Astrocyte (in vitro differentiated cells and primary cell): ENCODE measurements at regions not wholly inside any gene's neighbourhood (a gene's known extent, or its start where the extent isn't known, plus 50 kb on each side); places are given as distances from the start of the nearest gene placed in this dataset.
A peak's percentile ranks its signal among the peaks of the same experiment; 100 is the strongest.

Source experiments
- DNase-seq: peaks from one replicate; pipeline ENCODE4 v3.0.0-alpha.2; 2010; ENCODE audit warnings: low read depth
- FAIRE-seq: peaks from 2 replicates; lab custom pipeline; 2011; peaks lifted over from hg19 to GRCh38; lab: Jason Lieb, UNC
- H2AFZ ChIP-seq: 2 replicates; pipeline ENCODE4 v1.6.0; 2012; ENCODE audit warnings: low read depth, low read length, inconsistent platforms
- H3K27ac ChIP-seq: 2 replicates; pipeline ENCODE4 v1.5.1; 2011; ENCODE audit warnings: low read depth, low read length, inconsistent platforms
- H3K27me3 ChIP-seq: 2 replicates; pipeline ENCODE4 v1.6.0; 2011; ENCODE audit warnings: low read length, inconsistent platforms; ENCODE audit not compliant: insufficient read depth
- H3K36me3 ChIP-seq: 2 replicates; pipeline ENCODE4 v1.5.1; 2011; ENCODE audit warnings: low read length, inconsistent platforms; ENCODE audit not compliant: insufficient read depth
- H3K4me1 ChIP-seq: 2 replicates; pipeline ENCODE4 v1.5.1; 2011; ENCODE audit warnings: low read length, inconsistent platforms; ENCODE audit not compliant: insufficient read depth
- H3K4me2 ChIP-seq: 2 replicates; pipeline ENCODE4 v1.6.0; 2012; ENCODE audit warnings: low read length, inconsistent platforms
- H3K4me3 ChIP-seq: 2 replicates; pipeline ENCODE4 v1.5.1; 2011; ENCODE audit warnings: low read depth, mild to moderate bottlenecking, low read length, inconsistent platforms; ENCODE audit not compliant: insufficient read depth
- H3K79me2 ChIP-seq: 2 replicates; pipeline ENCODE4 v1.6.0; 2012; ENCODE audit warnings: mild to moderate bottlenecking, low read length, inconsistent platforms; ENCODE audit not compliant: insufficient read depth
- H3K9ac ChIP-seq: 2 replicates; pipeline ENCODE4 v1.6.0; 2012; ENCODE audit warnings: mild to moderate bottlenecking, low read length, inconsistent platforms
- H3K9me3 ChIP-seq: 2 replicates; pipeline ENCODE4 v1.5.1; 2012; ENCODE audit warnings: low read depth, mild to moderate bottlenecking, low read length, inconsistent platforms; ENCODE audit not compliant: insufficient read depth
- H4K20me1 ChIP-seq: 2 replicates; pipeline ENCODE4 v1.6.0; 2012; ENCODE audit warnings: low read length, inconsistent platforms; ENCODE audit not compliant: insufficient read depth
- H3K27ac Mint-ChIP-seq: one replicate; pipeline ENCODE4 v1.8.0; 2021; ENCODE audit warnings: mild to moderate bottlenecking, mixed read lengths; ENCODE audit not compliant: unreplicated experiment
- H3K27me3 Mint-ChIP-seq: one replicate; pipeline ENCODE4 v1.8.0; 2021; ENCODE audit warnings: low read depth, mixed read lengths; ENCODE audit not compliant: unreplicated experiment
- H3K36me3 Mint-ChIP-seq: one replicate; pipeline ENCODE4 v1.8.0; 2021; ENCODE audit warnings: low read depth, mixed read lengths; ENCODE audit not compliant: unreplicated experiment
- H3K4me1 Mint-ChIP-seq: one replicate; pipeline ENCODE4 v1.8.0; 2021; ENCODE audit warnings: low read depth, mixed read lengths; ENCODE audit not compliant: unreplicated experiment
- H3K4me3 Mint-ChIP-seq: one replicate; pipeline ENCODE4 v1.8.0; 2021; ENCODE audit warnings: mild to moderate bottlenecking, moderate library complexity, mixed read lengths; ENCODE audit not compliant: unreplicated experiment
- H3K9me3 Mint-ChIP-seq: one replicate; pipeline ENCODE4 v1.8.0; 2021; ENCODE audit warnings: mild to moderate bottlenecking, mixed read lengths; ENCODE audit not compliant: unreplicated experiment
- CTCF ChIP-seq: IDR thresholded peaks from 2 replicates; pipeline ENCODE4 v1.5.1; 2011; ENCODE audit warnings: low read depth, mild to moderate bottlenecking, inconsistent platforms, low read length, moderate library complexity; ENCODE audit not compliant: insufficient read depth
- EZH2 ChIP-seq: IDR thresholded peaks from 2 replicates; pipeline ENCODE4 v1.6.1; 2012; ENCODE audit warnings: mild to moderate bottlenecking, low read length, inconsistent platforms; ENCODE audit not compliant: insufficient read depth

GRCh38 chr17:71969500-71969899, 151.3 kb upstream of the SOX9 start:
- Mint-ChIP-seq H3K27ac (no peak overlapping the region), H3K9me3 (peaks cover 3% of the 10 kb centered on the region), H3K27me3 (peaks cover 4% of the 10 kb centered on the region), H3K4me1 (no peaks in the 10 kb centered on the region), H3K4me3 (no peak overlapping the region), H3K36me3 (no peaks in the 10 kb centered on the region)
- Histone ChIP-seq H3K9ac (no peak overlapping the region), H3K79me2 (no peaks in the 10 kb centered on the region), H3K27me3 (no peaks in the 10 kb centered on the region), H3K27ac (no peak overlapping the region), H3K36me3 (no peaks in the 10 kb centered on the region), H2AFZ (no peak overlapping the region), H3K4me1 (no peaks in the 10 kb centered on the region), H3K9me3 (no peaks in the 10 kb centered on the region), H4K20me1 (no peaks in the 10 kb centered on the region), H3K4me2 (no peak overlapping the region), H3K4me3 (no peak overlapping the region)
- FAIRE-seq = no peak
- TF ChIP-seq EZH2 (no peak), CTCF (no peak)
- DNase-seq = no peak

GRCh38 chr17:71970312-71970711, 150.5 kb upstream of the SOX9 start:
- TF ChIP-seq CTCF (no peak), EZH2 (no peak)
- DNase-seq (peak; percentile 34), FAIRE-seq (no peak)
- Histone ChIP-seq H3K4me2 (no peak overlapping the region), H3K9ac (no peak overlapping the region), H3K4me1 (peaks cover 5% of the 10 kb centered on the region), H3K27ac (no peak overlapping the region), H3K9me3 (no peaks in the 10 kb centered on the region), H3K36me3 (no peaks in the 10 kb centered on the region), H3K79me2 (no peaks in the 10 kb centered on the region), H3K4me3 (no peak overlapping the region), H2AFZ (no peak overlapping the region), H3K27me3 (no peaks in the 10 kb centered on the region), H4K20me1 (no peaks in the 10 kb centered on the region)
- H3K27me3 Mint-ChIP-seq = peaks cover 4% of the 10 kb centered on the region
- H3K27ac Mint-ChIP-seq = no peak overlapping the region
- peaks cover 3% of the 10 kb centered on the region for H3K9me3 Mint-ChIP-seq
- H3K36me3 Mint-ChIP-seq = no peaks in the 10 kb centered on the region
- H3K4me1 Mint-ChIP-seq = peaks cover 3% of the 10 kb centered on the region
- H3K4me3 Mint-ChIP-seq = no peak overlapping the region

GRCh38 chr17:71974051-71974450, 146.8 kb upstream of the SOX9 start:
- TF ChIP-seq CTCF (no peak), EZH2 (no peak)
- Histone ChIP-seq H3K27me3 (no peaks in the 10 kb centered on the region), H2AFZ (no peak overlapping the region), H3K4me1 (peaks cover 16% of the 10 kb centered on the region), H3K9me3 (peaks cover 5% of the 10 kb centered on the region), H4K20me1 (no peaks in the 10 kb centered on the region), H3K4me3 (no peak overlapping the region), H3K79me2 (no peaks in the 10 kb centered on the region), H3K9ac (no peak overlapping the region), H3K27ac (no peak overlapping the region), H3K4me2 (no peak overlapping the region), H3K36me3 (no peaks in the 10 kb centered on the region)
- H3K36me3 Mint-ChIP-seq = no peaks in the 10 kb centered on the region
- peak; percentile 9 for FAIRE-seq
- H3K4me1 Mint-ChIP-seq = peaks cover 7% of the 10 kb centered on the region
- no peak overlapping the region for H3K4me3 Mint-ChIP-seq
- peaks cover 4% of the 10 kb centered on the region for H3K27me3 Mint-ChIP-seq
- peaks cover 3% of the 10 kb centered on the region for H3K9me3 Mint-ChIP-seq
- no peak for DNase-seq
- H3K27ac Mint-ChIP-seq = no peak overlapping the region
